Testis (tissue), 2 donors: ENCODE measurements at regions not wholly inside any gene's neighbourhood (a gene's known extent, or its start where the extent isn't known, plus 50 kb on each side); places are given as distances from the start of the nearest gene placed in this dataset.

Experiments used
- POLR2A ChIP-seq: fragments of 450-650 bp; IDR thresholded peaks from one replicate; pipeline ENCODE4 v1.6.1; 2017; ENCODE audit warnings: antibody characterized with exemption, mild to moderate bottlenecking, moderate library complexity
- TF ChIP-seq, protein P1 (sequence below), 3 experiments: fragments of 450-650 bp in 2 of 3; fragments of 200-600 bp in 1 of 3; sonication (generic) in 1 of 3; IDR thresholded peaks; one replicate each; pipeline ENCODE4 v1.5.1; 2016 to 2019; ENCODE audit warnings: antibody characterized with exemption in 3 of 3, mild to moderate bottlenecking in 2 of 3, moderate library complexity in 1 of 3

DNA sequence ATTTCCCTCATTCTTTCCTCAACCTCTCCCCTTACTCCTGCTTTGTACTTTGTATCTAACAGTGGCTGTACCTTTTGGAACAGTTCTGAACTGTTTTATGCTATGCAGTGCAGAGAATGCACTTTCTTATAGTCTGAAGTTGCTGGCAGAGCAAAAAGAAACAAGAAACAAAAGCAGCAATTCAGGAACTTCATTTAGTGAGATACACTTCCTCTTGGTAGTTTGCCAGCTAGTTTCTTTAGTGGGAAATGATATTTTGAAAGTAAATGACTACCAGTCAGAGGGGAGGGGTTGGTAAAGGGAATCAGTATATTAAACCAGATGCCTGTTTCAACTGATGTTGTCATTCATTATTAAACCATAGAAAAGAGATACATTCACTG is 55.0 kb upstream of the CHD2 start:
- TF ChIP-seq, protein P1, sequence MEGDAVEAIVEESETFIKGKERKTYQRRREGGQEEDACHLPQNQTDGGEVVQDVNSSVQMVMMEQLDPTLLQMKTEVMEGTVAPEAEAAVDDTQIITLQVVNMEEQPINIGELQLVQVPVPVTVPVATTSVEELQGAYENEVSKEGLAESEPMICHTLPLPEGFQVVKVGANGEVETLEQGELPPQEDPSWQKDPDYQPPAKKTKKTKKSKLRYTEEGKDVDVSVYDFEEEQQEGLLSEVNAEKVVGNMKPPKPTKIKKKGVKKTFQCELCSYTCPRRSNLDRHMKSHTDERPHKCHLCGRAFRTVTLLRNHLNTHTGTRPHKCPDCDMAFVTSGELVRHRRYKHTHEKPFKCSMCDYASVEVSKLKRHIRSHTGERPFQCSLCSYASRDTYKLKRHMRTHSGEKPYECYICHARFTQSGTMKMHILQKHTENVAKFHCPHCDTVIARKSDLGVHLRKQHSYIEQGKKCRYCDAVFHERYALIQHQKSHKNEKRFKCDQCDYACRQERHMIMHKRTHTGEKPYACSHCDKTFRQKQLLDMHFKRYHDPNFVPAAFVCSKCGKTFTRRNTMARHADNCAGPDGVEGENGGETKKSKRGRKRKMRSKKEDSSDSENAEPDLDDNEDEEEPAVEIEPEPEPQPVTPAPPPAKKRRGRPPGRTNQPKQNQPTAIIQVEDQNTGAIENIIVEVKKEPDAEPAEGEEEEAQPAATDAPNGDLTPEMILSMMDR (IDR thresholded peaks at IDR 0.05): no peak
- no peak for TF ChIP-seq POLR2A
